PC-3 (cell line): ENCODE measurements at regions not wholly inside any gene's neighbourhood (a gene's known extent, or its start where the extent isn't known, plus 50 kb on each side); places are given as distances from the start of the nearest gene placed in this dataset.

ENCODE experiments used
- ATAC-seq: fragments of 200-7000 bp; cut with Tn5 transposase; 2 replicates; pipeline ENCODE4 v1.9.1; 2020; ENCODE audit warnings: mild to moderate bottlenecking, moderate library complexity
- BruUV-seq: library from RNA; stranded (reverse); fragments of 400-500 nt; replicated peaks from 2 replicates; lab custom pipeline; 2021; lab: Mats Ljungman, UMichigan
- CTCF ChIA-PET: fragments of 300-600 bp; sonication (Branson Sonifier 250); formaldehyde crosslinking; loops from one replicate; lab custom pipeline; 2022; ENCODE audit warnings: antibody characterized with exemption; lab: Charles Lee
- POLR2A ChIA-PET: fragments of 300-600 bp; sonication (Branson Sonifier 250); formaldehyde crosslinking; loops from one replicate; lab custom pipeline; 2022; ENCODE audit warnings: antibody characterized with exemption; ENCODE audit not compliant: unreplicated experiment; lab: Charles Lee
- DNase-seq: peaks from one replicate; pipeline ENCODE4 v3.0.0-alpha.2; 2015
- H2AFZ ChIP-seq: fragments of 300-600 bp; sonication (generic); 2 replicates; pipeline ENCODE4 v1.6.0; 2016; ENCODE audit warnings: antibody characterized with exemption, low read length
- H3F3A ChIP-seq: fragments of 300-600 bp; sonication (generic); one replicate; pipeline ENCODE4 v1.6.0; 2017; ENCODE audit warnings: antibody characterized with exemption, low read length, control low read depth, mild to moderate bottlenecking; ENCODE audit not compliant: unreplicated experiment
- H3K27ac ChIP-seq: fragments of 300-600 bp; sonication (generic); 2 replicates; pipeline ENCODE4 v1.5.1; 2016; ENCODE audit warnings: mild to moderate bottlenecking, low read length
- H3K27me3 ChIP-seq: fragments of 300-600 bp; sonication (generic); 2 replicates; pipeline ENCODE4 v1.6.1; 2016; ENCODE audit warnings: low read length, mixed read lengths
- H3K36me3 ChIP-seq: fragments of 300-600 bp; sonication (generic); 2 replicates; pipeline ENCODE4 v1.6.1; 2016; ENCODE audit warnings: low read depth, mixed run types, low read length, mixed read lengths
- H3K4me1 ChIP-seq: fragments of 300-600 bp; sonication (generic); 2 replicates; pipeline ENCODE4 v1.5.1; 2016; ENCODE audit warnings: low read length; ENCODE audit not compliant: insufficient read depth
- H3K4me2 ChIP-seq: fragments of 300-600 bp; sonication (generic); 2 replicates; pipeline ENCODE4 v1.6.0; 2016; ENCODE audit warnings: low read length
- H3K4me3 ChIP-seq: fragments of 300-600 bp; sonication (generic); 2 replicates; pipeline ENCODE4 v1.5.1; 2016; ENCODE audit warnings: mild to moderate bottlenecking, low read length, mixed read lengths
- H3K79me2 ChIP-seq: fragments of 300-600 bp; sonication (generic); 2 replicates; pipeline ENCODE4 v1.6.1; 2017; ENCODE audit warnings: low read length, mixed read lengths
- H3K9ac ChIP-seq: fragments of 300-600 bp; sonication (generic); 2 replicates; pipeline ENCODE4 v1.6.0; 2016; ENCODE audit warnings: mild to moderate bottlenecking, low read length
- H3K9me2 ChIP-seq: fragments of 300-600 bp; sonication (generic); replicated peaks from 2 replicates; pipeline ENCODE4 v1.6.1; 2016; ENCODE audit warnings: mixed run types, low read length, mixed read lengths
- H3K9me3 ChIP-seq: fragments of 300-600 bp; sonication (generic); 2 replicates; pipeline ENCODE4 v1.6.1; 2016; ENCODE audit warnings: low read length, mixed read lengths
- H4K20me1 ChIP-seq: fragments of 300-600 bp; sonication (generic); 2 replicates; pipeline ENCODE4 v1.6.1; 2016; ENCODE audit warnings: low read length, mixed read lengths
- CTCF ChIP-seq: fragments of 300-600 bp; sonication (generic); conservative IDR thresholded peaks from 2 replicates; pipeline ENCODE4 v1.5.1; 2017; ENCODE audit warnings: antibody characterized with exemption, low read depth, mild to moderate bottlenecking, low read length
- EZH2 ChIP-seq: fragments of 300-600 bp; sonication (generic); IDR thresholded peaks from one replicate; pipeline ENCODE4 v1.6.1; 2017; ENCODE audit warnings: antibody characterized with exemption, mild to moderate bottlenecking, low read length; ENCODE audit not compliant: unreplicated experiment
- EZH2phosphoT487 ChIP-seq: fragments of 300-600 bp; sonication (generic); IDR thresholded peaks from 2 replicates; pipeline ENCODE4 v1.6.1; 2018; ENCODE audit warnings: mild to moderate bottlenecking, antibody characterized with exemption, low read length, borderline replicate concordance
- intact Hi-C: fragments of 100-400 bp; cut with micrococcal nuclease; formaldehyde crosslinking; loops from 2 replicates; pipeline ENCODE4 v1.9.0; 2023

- Histone ChIP-seq H3K4me1 (peaks cover 37% of the 10 kb centered on the region), H3K27ac (peak overlapping the region; percentile 37), H3K79me2 (peaks cover 91% of the 10 kb centered on the region), H3K36me3 (no peaks in the 10 kb centered on the region), H3K4me2 (peak overlapping the region; percentile 35), H3F3A (no peaks in the 10 kb centered on the region), H3K27me3 (no peaks in the 10 kb centered on the region), H3K4me3 (no peak overlapping the region), H2AFZ (no peak overlapping the region), H3K9me3 (no peaks in the 10 kb centered on the region), H4K20me1 (peaks cover 41% of the 10 kb centered on the region), H3K9ac (no peak overlapping the region), H3K9me2 (no peaks in the 10 kb centered on the region)
- BruUV-seq, result no TSS peak
- intact Hi-C loops, result no loop called here
- POLR2A ChIA-PET, result no interaction called here
- TF ChIP-seq CTCF (no peak), EZH2phosphoT487 (no peak), EZH2 (no peak)
- DNase-seq (peak; percentile 77), ATAC-seq (peak; percentile 79)
- CTCF ChIA-PET, result no interaction called here
Measured at GRCh38 chr1:39116860-39117728, 87.4 kb upstream of the MACF1 start.

- Histone ChIP-seq H4K20me1 (peaks cover 41% of the 10 kb centered on the region), H3K4me1 (peaks cover 37% of the 10 kb centered on the region), H3F3A (no peaks in the 10 kb centered on the region), H3K9me2 (no peaks in the 10 kb centered on the region), H3K79me2 (peaks cover 83% of the 10 kb centered on the region), H3K27ac (peak overlapping the region; percentile 37; the same call in 1 of the 2 replicates), H3K27me3 (no peaks in the 10 kb centered on the region), H3K9ac (no peak overlapping the region), H3K4me2 (peak overlapping the region; percentile 35), H3K4me3 (no peak overlapping the region), H3K9me3 (no peaks in the 10 kb centered on the region), H3K36me3 (no peaks in the 10 kb centered on the region), H2AFZ (no peak overlapping the region)
- ChIA-PET CTCF (no interaction called here), POLR2A (no interaction called here)
- intact Hi-C loops, result no loop called here
- no TSS peak for BruUV-seq
- DNase-seq, result no peak
- ATAC-seq, result peak; percentile 23; the same call in 1 of the 2 replicates
- TF ChIP-seq EZH2 (no peak), CTCF (no peak), EZH2phosphoT487 (no peak)
Measured at GRCh38 chr1:39117899-39118450, 86.5 kb upstream of the MACF1 start.

GRCh38 chr1:39122056-39122455 lies 82.4 kb upstream of the MACF1 start:
- no TSS peak for BruUV-seq
- H3K9ac ChIP-seq, result no peak overlapping the region

More at GRCh38 chr1:39122056-39122455, 82.4 kb upstream of the MACF1 start:
- ChIA-PET POLR2A (no interaction called here), CTCF (no interaction called here)
- H3K79me2 ChIP-seq, result peaks cover 62% of the 10 kb centered on the region
- no peak overlapping the region for H3K4me2 ChIP-seq
- no peaks in the 10 kb centered on the region for H3K36me3 ChIP-seq
- H3K9me3 ChIP-seq, result no peaks in the 10 kb centered on the region
- TF ChIP-seq EZH2 (no peak), CTCF (no peak), EZH2phosphoT487 (no peak)
- H3K9me2 ChIP-seq, result no peaks in the 10 kb centered on the region
- H4K20me1 ChIP-seq, result peaks cover 14% of the 10 kb centered on the region
- H3K27ac ChIP-seq, result no peak overlapping the region
- H3F3A ChIP-seq, result no peaks in the 10 kb centered on the region
- no peak overlapping the region for H2AFZ ChIP-seq
- intact Hi-C loops, result no loop called here
- H3K27me3 ChIP-seq, result no peaks in the 10 kb centered on the region
- H3K4me1 ChIP-seq, result peaks cover 11% of the 10 kb centered on the region
- no peak for ATAC-seq
- H3K4me3 ChIP-seq, result no peak overlapping the region
- no peak for DNase-seq
